GM21619 (cell line): ENCODE measurements at regions not wholly inside any gene's neighbourhood (a gene's known extent, or its start where the extent isn't known, plus 50 kb on each side); places are given as distances from the start of the nearest gene placed in this dataset.

Experiments used
- ATAC-seq: cut with Tn5 transposase; IDR thresholded peaks from one replicate; pipeline ENCODE4 v1.9.1; 2021; ENCODE audit not compliant: unreplicated experiment

DNA sequence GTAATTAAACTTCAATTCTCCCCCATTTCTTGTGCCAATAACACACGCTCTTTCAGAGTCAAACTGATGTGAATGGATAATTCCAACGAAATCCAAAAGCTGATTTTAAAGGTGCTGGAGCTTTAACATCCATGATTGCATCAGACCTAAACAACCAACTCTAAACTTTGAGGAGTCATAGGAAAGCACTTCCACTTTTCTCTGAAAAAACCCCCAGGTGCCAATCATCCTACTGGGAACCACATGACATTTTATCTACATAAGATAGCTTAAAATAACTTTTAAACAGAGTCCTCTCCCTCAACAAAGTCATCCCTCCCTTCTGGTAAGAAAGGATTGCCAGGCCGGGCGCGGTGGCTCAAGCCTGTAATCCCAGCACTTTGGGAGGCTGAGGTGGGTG is 167.7 kb upstream of the PDE10A start:
- ATAC-seq, result no peak

DNA sequence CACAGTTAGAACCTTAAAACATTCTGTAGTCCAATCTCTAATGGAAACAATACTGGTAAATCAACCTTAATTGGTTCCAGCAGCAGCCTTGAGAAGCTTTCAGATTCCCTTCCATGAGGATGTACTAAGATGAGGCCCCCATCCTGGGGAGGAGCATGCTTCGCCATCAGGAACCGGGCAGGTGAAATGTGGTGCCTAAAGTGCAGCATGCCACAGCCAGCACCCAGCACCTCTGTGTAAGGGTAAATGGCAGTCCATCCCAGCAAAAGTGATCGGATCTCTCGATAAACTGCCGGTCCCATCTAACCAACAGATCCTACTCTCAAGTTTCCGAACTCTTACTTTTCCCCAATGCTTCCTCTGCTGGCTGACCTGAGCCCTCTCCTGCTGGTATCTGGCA is 166.3 kb upstream of the PDE10A start:
- no peak for ATAC-seq

DNA sequence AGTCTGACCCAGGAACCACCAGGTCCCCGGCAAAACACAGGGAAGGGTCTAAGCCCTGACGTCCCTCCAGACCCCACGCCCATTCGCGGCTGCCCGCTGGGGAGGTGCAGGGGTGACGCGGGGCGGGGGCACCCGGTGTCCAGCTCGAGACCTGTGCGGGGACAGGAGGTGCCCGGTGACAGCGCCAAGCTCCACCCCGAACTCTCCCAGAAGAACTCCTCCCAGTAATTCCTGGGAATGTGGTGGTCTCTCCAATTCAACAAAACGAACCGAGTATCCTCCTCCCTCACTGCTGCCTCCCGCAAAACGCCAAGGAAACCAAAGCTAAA is 164.1 kb upstream of the PDE10A start:
- ATAC-seq, result no peak

DNA sequence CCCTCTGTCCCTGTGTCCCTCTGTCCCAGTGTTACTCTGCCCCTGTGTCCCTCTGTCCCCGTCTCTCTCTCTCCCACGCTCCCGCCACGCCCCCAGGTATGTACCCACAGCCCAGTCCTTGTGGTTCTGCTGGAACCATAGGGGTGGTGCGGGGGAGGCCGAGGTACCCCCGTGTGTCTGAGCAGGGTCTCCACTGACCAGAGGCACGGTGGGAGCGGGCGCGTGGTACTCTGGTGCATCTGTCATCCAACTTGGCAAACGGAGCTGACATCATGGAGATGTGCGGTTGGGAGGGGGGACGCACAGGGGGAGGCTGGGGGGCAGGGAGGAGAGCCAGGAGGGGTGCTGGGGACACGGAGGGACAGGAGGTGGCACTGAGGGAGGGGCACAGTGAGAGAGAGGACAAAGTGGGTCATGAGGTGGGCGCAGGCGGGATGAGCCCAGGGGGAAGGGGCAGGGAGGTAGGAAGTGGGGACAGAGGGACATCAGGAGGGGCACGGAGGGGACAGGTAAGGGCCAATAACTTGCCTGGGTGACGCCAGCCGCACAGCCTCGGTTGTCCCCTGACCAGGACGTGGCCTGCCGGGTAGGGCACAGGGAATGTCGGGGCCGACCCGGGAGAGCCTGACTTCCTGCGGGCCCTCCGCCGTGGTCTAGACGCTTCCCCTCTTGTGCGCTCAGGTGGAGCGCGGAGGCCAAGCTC is 163.6 kb upstream of the PDE10A start:
- no peak for ATAC-seq

DNA sequence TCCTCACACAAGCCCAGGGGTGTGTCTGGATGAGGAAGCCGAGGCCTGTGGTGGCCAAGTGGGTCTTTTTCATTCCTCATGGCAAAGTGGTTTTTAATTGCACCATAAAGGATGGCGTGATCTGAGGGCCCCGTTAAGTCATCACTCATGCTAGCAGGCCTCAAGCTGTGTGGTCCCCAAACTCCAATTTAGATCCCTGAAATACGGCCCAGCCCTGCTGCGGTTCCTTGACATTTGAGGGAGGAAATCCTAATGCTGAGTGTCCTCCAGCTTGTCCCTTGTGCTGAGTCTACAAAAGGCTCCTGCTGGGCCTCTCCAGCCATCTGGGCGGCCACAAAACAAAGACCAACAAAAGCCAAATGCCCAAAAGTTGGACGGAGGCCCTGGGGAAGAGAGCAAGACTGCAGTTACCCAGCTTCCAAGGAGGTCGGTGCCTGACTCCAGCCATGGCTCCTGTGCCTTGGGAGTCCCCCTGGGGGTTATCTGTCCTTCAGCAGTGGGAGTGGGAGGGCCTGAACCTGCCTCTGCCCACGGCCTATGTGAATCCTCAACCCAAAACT is 162.3 kb upstream of the PDE10A start:
- ATAC-seq, result no peak

DNA sequence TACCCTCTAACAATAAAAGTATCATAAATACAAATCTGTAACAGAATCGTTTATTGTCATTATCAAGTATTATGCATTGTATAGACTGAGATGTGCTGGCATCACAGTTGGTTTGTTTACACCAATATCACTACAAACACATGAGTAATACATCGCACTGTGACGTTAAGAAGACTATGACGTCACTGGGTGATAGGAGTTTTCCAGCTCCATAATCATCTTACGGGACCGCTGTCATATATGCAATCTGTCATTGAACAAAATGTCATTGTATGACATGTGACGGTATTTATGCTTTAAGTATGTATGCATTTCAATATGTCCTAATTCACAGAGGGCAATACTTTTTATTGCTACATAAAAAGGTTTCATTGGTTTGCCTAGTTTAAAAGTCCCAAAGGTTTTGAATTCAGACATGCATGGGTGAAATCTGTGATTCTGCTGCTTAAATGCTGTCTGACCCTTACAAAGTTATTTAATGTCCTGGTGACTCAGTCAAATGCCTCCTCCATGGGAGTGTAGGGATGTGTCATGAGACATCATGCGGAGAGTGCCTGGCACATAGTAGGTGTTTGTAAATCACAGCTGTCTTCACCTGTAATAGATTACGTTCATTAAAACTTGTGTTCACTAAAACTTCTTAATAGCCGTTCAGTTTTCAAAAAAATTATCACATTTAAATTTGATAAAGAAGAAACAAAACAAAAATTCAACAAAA is 160.7 kb upstream of the PDE10A start:
- no peak for ATAC-seq

DNA sequence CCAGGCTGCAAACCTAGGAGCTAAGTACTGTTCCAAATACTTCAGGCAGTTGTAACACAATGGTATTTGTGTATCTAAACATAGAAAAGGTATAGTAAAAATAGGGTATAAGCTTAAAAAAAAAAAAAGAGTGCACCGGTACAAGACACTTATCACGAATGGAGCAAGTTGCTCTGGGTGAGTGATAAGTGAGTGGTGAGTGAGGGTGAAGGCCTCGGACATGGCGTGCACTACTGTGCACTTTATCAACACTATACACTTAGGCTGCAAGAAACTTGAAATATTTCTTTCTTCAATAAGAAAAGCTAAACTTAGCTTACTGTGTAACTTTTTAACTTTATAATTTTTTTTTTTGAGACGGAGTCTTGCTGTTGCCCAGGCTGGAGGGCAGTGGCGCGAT is 159.5 kb upstream of the PDE10A start:
- ATAC-seq, result no peak

DNA sequence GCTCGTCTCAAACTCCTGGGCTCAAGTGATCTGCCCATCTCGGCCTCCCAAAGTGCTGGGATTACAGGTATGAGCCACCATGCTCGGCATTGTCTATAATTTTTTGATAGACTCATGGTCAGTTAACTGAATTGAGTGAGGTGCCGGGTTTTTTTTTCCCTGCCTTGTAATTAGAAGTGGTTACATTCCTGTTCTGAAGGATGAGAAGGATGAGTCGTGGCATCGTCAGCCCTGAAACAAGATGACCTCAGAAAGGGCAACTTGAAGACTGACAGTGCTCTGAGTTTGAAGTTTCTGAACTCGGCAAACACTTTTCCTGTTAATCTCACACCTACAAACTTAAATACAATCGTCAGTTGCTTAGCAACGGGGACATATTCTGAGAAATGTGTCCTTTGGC is 158.7 kb upstream of the PDE10A start:
- no peak for ATAC-seq

DNA sequence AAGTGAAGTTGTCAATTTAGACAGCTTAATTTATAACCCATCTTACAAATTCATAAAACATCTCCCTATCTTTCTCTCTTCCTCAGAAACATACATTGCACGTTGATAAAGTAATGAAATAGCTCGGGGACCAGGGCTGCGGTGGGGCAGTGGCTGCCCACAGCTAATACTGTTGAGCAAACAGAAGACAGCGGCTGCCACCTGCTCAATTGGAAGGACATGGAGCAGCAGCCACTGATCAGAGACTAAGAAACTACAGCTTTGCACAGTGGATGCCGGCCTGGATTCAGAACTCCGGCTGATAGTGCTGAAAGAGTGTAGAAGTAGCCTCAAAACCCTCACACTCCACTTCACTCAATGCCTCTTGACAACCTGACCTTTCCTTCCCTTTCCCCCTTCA is 157.9 kb upstream of the PDE10A start:
- ATAC-seq, result no peak

DNA sequence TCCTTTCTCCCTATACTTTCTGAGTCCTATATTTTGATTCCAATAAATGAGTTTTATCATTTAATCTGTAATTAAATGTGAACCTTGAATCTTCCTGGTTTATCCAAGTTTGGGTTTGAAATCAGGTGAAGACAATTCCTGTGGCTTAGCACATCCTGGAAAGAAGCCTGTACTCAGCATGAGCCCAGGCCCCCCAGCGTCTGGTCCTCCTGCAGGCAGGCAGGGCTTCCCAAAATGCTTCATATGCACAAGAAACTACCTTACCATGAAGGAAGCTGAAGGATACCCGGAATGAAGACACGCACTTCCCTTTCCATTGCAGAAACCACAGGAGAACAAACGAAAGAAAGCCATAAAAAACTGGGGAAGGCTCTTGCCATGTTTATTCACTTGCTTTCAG is 157.4 kb upstream of the PDE10A start:
- ATAC-seq, result no peak

DNA sequence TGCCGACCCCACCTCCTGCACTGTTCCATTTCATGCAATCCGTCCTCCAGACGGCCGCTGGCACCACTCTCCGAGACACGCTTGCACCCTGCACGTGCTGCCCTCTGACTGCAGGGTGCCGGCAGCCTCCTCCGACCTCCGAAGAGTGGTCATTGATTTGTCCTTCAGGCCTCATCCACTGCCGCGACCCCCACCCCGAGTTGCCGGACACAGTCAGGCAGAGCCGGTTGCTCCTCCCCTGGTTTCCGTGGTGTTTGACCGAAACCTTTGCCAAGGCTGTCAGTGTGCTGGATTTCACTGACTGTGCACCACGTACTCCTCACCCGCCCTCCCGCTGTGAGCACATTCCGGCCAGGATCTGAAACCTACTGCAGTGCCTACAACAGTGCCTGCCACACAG is 156.4 kb upstream of the PDE10A start:
- no peak for ATAC-seq

DNA sequence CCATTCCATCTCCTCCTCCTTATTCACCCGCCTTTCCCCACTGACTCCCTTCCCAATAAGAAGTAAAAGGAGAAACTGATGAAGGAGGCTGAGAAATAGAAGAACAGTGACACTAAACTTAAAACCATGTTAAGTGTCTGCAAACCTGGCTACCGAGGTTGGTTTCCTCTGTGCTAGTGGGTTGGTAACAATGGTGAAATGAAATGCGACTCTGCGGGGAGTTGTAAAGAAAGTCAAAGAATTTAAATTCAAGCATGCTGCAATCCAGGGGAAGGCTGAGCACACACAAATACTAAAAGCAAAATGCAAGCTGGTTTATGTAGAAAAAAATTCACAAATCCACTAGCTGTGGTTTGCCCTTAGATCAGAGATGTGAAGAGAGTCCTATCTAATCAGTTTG is 155.2 kb upstream of the PDE10A start:
- no peak for ATAC-seq

DNA sequence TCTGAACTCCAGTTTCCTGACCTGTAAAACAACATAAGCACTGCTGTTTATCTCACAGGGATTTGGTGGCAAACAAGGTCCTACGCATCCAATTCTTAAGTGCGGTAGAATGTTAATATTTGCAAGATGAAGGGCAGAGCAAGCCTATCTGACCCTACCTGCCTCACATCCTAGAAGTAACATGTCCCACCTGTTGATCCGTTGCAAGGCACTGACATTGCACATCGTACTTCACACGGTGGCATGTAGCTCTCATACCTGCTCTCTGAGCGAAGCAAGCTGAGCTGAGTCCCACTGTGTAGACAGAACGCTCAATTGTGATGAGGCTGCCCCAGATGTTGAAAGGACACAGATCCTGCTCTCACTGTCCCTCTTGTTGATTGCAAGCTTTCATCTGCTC is 154.7 kb upstream of the PDE10A start:
- no peak for ATAC-seq

DNA sequence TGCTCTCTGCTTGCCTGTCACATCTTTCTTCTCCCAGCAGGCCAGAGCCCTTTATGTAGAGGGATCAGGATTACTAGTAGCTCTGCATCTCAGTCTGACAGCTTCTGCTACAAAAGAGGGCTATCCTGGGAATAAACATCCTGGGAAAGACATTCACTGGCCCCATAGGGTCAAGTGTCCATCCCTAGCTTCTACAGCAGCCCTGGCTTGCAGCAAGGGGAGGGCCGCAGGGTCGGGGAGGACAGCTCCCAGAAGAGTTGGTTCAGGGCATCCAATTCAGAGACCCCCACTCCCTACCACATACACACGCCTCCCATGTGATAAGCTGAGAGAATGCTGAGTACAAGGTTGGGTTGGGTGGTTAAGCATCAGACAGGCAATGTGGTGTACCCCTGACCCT is 154.1 kb upstream of the PDE10A start:
- no peak for ATAC-seq

DNA sequence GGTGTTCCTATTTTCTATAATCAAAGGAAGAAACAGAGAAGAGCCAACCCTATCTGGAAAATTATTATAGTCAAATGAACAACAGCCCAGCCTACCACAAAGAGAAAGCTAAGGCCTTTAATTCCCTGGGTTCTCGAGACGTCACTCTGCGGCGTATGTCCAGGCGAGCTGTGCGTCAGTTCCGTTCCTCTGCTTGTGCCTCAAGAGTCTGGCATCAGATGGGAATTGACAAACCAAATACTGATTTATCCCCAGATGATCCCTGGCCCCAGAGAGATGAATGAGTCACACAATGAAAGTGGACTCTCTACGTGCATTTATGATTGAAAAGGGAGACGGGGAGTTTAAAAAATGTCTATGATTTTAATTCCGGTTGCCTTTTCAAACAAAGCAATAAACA is 151.6 kb upstream of the PDE10A start:
- ATAC-seq, result no peak

DNA sequence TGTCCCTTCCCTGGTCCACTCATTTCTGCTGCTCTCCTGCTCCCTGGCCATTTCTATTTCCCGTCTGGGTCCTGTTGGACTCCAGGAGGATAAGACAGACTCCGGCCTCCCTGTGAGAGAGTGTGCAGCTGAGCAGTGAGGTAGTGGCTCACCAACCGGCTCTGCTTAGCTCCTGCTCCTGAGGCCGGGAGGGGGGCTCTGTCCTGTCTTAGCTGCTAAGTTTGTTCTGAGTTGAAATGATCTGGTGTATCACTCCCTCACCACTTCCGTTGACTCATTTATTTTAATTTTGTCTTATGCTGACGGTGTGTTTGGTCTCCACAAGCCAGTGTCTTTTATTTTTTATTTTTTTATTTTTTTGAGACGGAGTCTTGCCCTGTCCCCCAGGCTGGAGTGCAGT is 148.5 kb upstream of the PDE10A start:
- no peak for ATAC-seq

DNA sequence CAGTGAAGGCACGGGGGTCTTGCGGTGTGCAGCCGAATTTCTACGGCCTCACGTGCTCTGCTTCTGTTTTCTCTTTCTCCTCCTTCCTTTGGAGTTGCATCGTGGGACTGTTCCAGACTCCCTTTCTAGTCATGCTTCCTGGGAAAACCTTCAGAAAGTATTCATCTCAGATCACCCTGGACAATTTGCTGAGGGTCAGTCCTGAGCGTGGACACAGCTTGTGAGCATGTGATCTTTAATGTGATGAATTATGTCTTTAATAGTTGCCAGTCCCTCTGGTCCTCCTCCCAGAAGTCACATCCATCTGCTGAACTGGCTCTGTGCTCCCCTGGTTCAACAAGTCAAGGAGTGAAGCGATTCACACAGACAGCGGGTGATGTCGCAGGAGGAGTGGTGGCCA is 145.0 kb upstream of the PDE10A start:
- no peak for ATAC-seq

DNA sequence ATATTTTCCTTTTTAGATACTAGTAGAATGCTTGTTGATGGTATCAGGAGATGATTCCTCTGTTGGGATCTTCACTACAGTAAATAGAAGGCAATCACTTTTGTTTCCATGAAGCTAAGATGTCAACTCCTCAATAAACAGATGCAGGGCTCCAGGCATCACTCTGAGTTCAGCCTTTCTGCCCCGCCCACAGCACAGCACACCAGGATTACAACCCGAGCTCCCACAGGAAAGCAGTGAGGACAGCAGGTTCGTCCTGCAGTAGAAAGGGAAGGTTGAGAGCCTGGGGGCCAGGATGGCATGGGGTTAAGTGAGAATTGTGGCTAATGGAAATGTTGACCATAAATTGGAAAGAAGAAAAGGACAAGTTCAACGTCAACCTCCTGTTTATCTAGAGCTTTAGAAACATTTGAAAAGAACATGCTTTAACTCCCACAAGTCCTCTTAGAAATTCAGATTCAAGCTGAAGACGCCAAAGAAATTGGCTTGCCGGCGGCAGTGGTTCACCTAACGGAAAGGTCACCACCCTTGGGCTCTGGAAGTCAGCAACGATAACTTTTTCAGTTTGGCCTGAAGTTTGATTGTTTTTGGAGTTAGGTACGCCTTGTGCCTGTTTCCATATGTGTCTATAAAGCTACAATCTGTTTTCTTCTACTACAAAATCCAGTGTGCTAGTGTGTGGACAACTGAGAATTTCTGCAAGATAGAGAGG is 144.4 kb upstream of the PDE10A start:
- ATAC-seq, result no peak

DNA sequence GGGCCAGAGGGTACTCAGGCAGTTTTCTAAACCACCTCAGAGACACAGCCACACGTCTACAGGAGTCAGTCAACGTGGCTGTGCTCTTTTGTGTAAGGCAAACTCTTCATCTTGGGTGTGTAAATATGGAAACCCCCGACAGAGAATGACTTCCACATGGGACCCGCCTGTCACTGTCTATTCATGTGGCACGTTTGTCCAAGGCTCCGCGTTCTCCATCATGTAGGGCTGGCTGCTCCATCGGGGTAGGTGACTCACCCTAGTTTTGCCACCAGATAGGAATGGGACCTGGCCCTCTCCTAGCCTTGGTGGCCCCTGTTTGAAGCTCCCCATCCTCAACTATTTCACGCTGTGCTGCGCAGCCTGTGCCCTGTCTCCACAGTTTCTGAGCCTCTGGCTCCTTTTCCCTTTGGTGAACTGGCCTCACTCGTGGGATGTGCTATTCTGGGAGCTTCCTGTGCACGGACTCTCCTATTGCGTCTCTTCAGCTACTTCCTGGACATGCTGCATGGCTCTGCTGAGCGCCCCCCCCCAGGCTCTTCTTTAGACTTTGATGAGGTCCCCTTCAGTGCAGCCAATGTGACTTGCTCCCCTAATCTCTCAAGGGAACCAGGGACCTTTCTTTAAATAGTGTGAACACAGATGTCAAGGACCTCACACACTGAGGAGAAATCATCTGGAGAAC is 143.2 kb upstream of the PDE10A start:
- no peak for ATAC-seq

DNA sequence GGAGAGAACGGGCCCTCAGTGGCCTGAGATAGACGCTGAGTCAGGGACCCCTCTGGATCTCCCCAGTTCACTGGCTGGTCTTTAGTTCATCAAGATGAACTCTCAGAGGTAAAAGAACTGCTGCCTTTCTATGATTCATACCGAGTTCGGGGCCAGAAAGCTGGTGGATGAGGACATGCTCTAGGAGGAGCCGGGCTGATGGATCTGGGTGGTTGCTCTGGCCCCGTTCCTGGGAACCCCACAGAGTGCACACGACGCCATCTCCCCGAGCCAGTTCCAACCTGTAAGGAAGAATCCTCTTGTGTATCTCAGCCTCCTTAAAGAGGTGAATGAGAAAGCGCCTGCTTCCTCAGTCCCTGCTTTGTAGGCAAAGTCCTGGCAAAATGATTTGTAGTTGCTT is 142.6 kb upstream of the PDE10A start:
- ATAC-seq, result no peak

DNA sequence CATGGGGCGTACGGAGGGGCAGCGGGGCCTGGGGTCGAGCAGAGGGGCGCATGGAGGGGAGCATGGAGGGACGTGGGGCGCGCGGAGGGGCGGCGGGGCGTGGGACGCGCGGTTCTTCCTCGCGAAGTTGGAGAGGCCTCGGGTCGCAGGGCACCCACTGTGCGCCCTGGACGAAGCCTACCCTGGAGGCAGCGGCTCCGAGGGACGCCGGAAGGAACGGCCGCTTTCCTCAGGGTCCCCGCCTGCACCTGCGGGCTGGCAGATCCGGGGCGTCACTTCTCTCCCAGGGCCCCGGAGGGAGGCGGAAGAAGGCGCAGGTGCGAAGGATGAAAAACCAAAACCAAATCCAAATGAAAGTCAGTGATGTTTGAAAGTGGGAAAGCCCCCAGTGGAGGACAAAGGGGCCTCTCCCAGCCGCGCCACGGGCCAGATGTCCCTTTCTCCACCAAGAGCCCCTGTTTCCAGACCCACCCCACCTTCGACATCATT is 142.1 kb upstream of the PDE10A start:
- no peak for ATAC-seq
